BJ (cell line): ENCODE measurements at regions not wholly inside any gene's neighbourhood (a gene's known extent, or its start where the extent isn't known, plus 50 kb on each side); places are given as distances from the start of the nearest gene placed in this dataset.

Experiments used
- CTCF ChIA-PET: fragments of 350-600 bp; formaldehyde crosslinking; extraction: SDS; loops from one replicate; lab custom pipeline; 2021; ENCODE audit warnings: antibody characterized with exemption, inconsistent platforms; lab: Yijun Ruan, JAX
- POLR2A ChIA-PET: fragments of 300-600 bp; sonication (Branson Sonifier 250); formaldehyde crosslinking; extraction: SDS; loops from one replicate; lab custom pipeline; 2021; ENCODE audit warnings: antibody characterized with exemption; lab: Charles Lee
- DNase-seq: peaks from one replicate; pipeline ENCODE4 v3.0.0-alpha.2; 2011; ENCODE audit warnings: low read depth
- H3K27me3 ChIP-seq: 2 replicates; pipeline ENCODE4 v1.6.0; 2011; ENCODE audit warnings: low read length; ENCODE audit not compliant: control insufficient read depth, insufficient read depth
- H3K36me3 ChIP-seq: 2 replicates; pipeline ENCODE4 v1.5.1; 2011; ENCODE audit warnings: low read length; ENCODE audit not compliant: control insufficient read depth, insufficient read depth
- H3K4me3 ChIP-seq: 2 replicates; pipeline ENCODE4 v1.5.1; 2011; ENCODE audit warnings: low read depth, mild to moderate bottlenecking, control low read depth, low read length
- CTCF ChIP-seq: IDR thresholded peaks from 2 replicates; pipeline ENCODE4 v1.5.1; 2011; ENCODE audit warnings: low read depth, mild to moderate bottlenecking, control low read depth, inconsistent platforms, low read length, moderate library complexity; ENCODE audit not compliant: insufficient read depth

GRCh38 chr10:9244864-9245263 is 1190.4 kb downstream of the GATA3 start:
- H3K4me3 ChIP-seq, result no peak overlapping the region
- ChIA-PET POLR2A (no interaction called here), CTCF (no interaction called here)
- no peak for TF ChIP-seq CTCF
- no peaks in the 10 kb centered on the region for H3K27me3 ChIP-seq
- no peak for DNase-seq
- H3K36me3 ChIP-seq, result no peaks in the 10 kb centered on the region

- ChIA-PET CTCF (no interaction called here), POLR2A (no interaction called here)
- no peak for DNase-seq
- H3K4me3 ChIP-seq, result no peak overlapping the region
- no peaks in the 10 kb centered on the region for H3K36me3 ChIP-seq
- H3K27me3 ChIP-seq, result no peaks in the 10 kb centered on the region
- TF ChIP-seq CTCF, result no peak
Measured at GRCh38 chr10:9253121-9253520, 1198.6 kb downstream of the GATA3 start.

GRCh38 chr10:9254353-9254752 is 1199.9 kb downstream of the GATA3 start:
- H3K27me3 ChIP-seq, result no peaks in the 10 kb centered on the region
- no peak overlapping the region for H3K4me3 ChIP-seq
- ChIA-PET POLR2A (no interaction called here), CTCF (no interaction called here)
- H3K36me3 ChIP-seq, result no peaks in the 10 kb centered on the region
- DNase-seq, result peak; percentile 59
- TF ChIP-seq CTCF, result no peak

GRCh38 chr10:9260690-9261089 is 1206.2 kb downstream of the GATA3 start:
- CTCF ChIA-PET, result no interaction called here

GRCh38 chr10:9262770-9263169 is 1208.3 kb downstream of the GATA3 start:
- Histone ChIP-seq H3K36me3 (no peaks in the 10 kb centered on the region), H3K4me3 (no peak overlapping the region), H3K27me3 (no peaks in the 10 kb centered on the region)
- DNase-seq, result no peak
- ChIA-PET CTCF (interaction anchor here (0.8 kb wide), 1 partner anchor 26 kb away, joined by 3 read pairs; no protein-coding TSS in a partner anchor), POLR2A (no interaction called here)
- no peak for TF ChIP-seq CTCF

More at GRCh38 chr10:9260690-9261089, 1206.2 kb downstream of the GATA3 start:
- Histone ChIP-seq H3K36me3 (no peaks in the 10 kb centered on the region), H3K4me3 (no peak overlapping the region), H3K27me3 (no peaks in the 10 kb centered on the region)
- DNase-seq, result no peak
- POLR2A ChIA-PET, result no interaction called here
- no peak for TF ChIP-seq CTCF
